Thoracic aorta (tissue), 2 donors: ENCODE measurements at regions not wholly inside any gene's neighbourhood (a gene's known extent, or its start where the extent isn't known, plus 50 kb on each side); places are given as distances from the start of the nearest gene placed in this dataset.

Experiments
- ATAC-seq: fragments of 150-250 bp; one replicate; pipeline ENCODE4 v1.8.0; 2017; ENCODE audit warnings: low read depth; ENCODE audit not compliant: insufficient number of reproducible peaks, low FRiP score
- DNase-seq: peaks from one replicate; pipeline ENCODE4 v3.0.0-alpha.2; 2020; ENCODE audit warnings: low spot score
- H3K27ac ChIP-seq, 2 donors: fragments of 200-600 bp; sonication (generic); 1 replicate in 1 of 2; 2 replicates in 1 of 2; pipeline ENCODE4 v1.5.1; 2016; ENCODE audit warnings: mild to moderate bottlenecking in 2 of 2, moderate library complexity in 2 of 2
- H3K27me3 ChIP-seq: fragments of 200-600 bp; sonication (generic); replicated peaks from 2 replicates; pipeline ENCODE4 v1.6.0; 2016; ENCODE audit warnings: mild to moderate bottlenecking; ENCODE audit not compliant: insufficient read depth
- H3K36me3 ChIP-seq: fragments of 200-600 bp; sonication (generic); one replicate; pipeline ENCODE4 v1.5.1; 2016
- H3K4me1 ChIP-seq, 2 donors: fragments of 200-600 bp; sonication (generic); 1 replicate in 1 of 2; 2 replicates in 1 of 2; pipeline versions ENCODE4 v1.5.1 to v1.6.0; 2016; ENCODE audit warnings: low read depth in 2 of 2, mild to moderate bottlenecking in 1 of 2; ENCODE audit not compliant: control insufficient read depth in 1 of 2
- H3K4me3 ChIP-seq: fragments of 200-600 bp; sonication (generic); 2 replicates; pipeline ENCODE4 v1.5.1; 2016; ENCODE audit warnings: mild to moderate bottlenecking
- H3K9me3 ChIP-seq: fragments of 200-600 bp; sonication (generic); 2 replicates; pipeline ENCODE4 v1.5.1; 2016
- TF ChIP-seq, protein P1 (sequence below): fragments of 200-600 bp; sonication (generic); IDR thresholded peaks from one replicate; pipeline ENCODE4 v1.5.1; 2019; ENCODE audit warnings: antibody characterized with exemption

DNA sequence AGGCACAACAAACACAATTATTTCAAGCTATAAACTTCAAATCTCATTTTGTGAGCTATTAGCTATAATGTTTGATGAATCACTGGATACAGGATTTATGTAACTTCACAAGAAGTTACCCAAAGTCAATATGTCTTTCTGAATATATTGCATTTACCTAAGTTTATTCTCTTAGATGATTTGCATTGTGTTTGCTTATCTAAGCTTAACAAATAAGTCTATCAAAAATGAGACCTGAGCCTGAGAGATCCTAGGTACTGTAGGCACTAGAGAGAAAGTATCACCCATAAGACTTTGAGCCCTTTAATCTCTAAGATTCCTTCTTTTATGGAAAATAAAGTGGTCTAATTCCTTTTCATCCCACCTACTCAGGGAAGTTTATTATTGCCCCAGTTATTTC, 178.2 kb downstream of the NAF1 start:
- no peaks in the 10 kb centered on the region for H3K4me1 ChIP-seq
- DNase-seq: no peak
- no peaks in the 10 kb centered on the region for H3K27me3 ChIP-seq
- no peak overlapping the region for H3K27ac ChIP-seq
- no peaks in the 10 kb centered on the region for H3K36me3 ChIP-seq
- TF ChIP-seq, protein P1, sequence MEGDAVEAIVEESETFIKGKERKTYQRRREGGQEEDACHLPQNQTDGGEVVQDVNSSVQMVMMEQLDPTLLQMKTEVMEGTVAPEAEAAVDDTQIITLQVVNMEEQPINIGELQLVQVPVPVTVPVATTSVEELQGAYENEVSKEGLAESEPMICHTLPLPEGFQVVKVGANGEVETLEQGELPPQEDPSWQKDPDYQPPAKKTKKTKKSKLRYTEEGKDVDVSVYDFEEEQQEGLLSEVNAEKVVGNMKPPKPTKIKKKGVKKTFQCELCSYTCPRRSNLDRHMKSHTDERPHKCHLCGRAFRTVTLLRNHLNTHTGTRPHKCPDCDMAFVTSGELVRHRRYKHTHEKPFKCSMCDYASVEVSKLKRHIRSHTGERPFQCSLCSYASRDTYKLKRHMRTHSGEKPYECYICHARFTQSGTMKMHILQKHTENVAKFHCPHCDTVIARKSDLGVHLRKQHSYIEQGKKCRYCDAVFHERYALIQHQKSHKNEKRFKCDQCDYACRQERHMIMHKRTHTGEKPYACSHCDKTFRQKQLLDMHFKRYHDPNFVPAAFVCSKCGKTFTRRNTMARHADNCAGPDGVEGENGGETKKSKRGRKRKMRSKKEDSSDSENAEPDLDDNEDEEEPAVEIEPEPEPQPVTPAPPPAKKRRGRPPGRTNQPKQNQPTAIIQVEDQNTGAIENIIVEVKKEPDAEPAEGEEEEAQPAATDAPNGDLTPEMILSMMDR: no peak
- no peak overlapping the region for H3K4me3 ChIP-seq
- ATAC-seq: no peak
- H3K9me3 ChIP-seq: no peaks in the 10 kb centered on the region

DNA sequence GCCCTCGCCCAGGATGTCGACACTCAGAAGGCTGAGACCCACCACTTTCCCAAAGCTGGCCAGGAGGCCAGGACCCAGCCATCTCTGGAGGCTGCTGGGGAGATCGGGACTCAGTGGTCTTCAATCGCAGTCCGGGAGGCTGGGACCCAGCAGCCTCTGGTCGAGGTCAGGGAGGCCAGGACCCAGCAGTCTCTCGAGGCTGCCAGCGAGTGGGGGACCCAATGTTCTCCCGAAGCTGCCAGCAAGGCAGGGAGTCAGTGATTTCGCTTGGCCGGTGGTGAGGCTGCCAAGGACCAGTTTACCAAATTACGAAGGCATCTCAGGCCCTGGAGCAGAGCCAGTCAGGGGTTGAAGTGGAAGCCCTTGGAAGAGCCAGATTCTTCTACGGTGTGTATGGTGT, 181.6 kb downstream of the NAF1 start:
- no peaks in the 10 kb centered on the region for H3K4me1 ChIP-seq
- ATAC-seq (no peak), DNase-seq (no peak)
- TF ChIP-seq, protein P1: no peak
- no peak overlapping the region for H3K27ac ChIP-seq
- H3K4me3 ChIP-seq: no peak overlapping the region
- no peaks in the 10 kb centered on the region for H3K36me3 ChIP-seq
- no peaks in the 10 kb centered on the region for H3K27me3 ChIP-seq
- H3K9me3 ChIP-seq: no peaks in the 10 kb centered on the region

DNA sequence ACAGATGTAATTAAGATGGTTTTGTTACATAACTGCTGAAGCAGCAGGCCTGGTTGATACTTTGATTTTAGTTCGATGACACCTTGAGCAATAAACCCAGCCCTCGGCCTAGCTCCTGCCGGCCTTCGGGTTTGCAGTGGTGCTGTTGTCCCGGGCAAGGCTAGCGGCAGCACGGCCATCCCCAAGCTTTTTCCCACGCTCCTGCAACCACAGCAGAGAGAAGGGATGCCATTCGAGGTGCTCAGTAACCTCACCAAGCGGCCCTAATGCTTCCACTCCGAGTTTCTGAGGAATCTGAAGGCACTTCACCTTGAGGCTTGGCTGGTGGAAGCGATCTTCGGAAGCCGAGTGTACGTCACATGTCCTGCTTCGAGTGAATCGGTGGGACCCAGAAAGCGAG, 182.1 kb downstream of the NAF1 start:
- no peak for DNase-seq

DNA sequence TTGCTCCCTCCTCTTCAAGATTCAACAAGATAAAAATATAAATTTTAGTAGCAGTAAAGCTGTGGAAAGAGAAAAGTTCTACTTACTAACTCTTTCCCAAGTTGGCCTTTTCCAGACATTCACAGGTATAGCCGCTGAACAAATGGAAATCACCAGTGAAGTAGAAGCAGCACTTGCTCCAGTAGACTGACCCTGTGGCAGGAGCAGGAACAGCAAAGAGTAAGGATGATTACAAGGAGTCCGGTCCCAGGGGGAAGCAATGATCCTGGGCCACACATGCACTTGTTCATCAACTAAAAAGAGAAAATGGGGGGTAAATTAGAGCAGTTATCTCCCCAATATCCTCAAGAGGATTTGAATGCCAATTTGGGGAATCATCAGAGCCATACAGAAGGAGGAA, 184.9 kb downstream of the NAF1 start:
- H3K9me3 ChIP-seq: no peaks in the 10 kb centered on the region

More for the DNA sequence above, 182.1 kb downstream of the NAF1 start:
- Histone ChIP-seq H3K36me3 (no peaks in the 10 kb centered on the region), H3K4me3 (no peak overlapping the region), H3K27me3 (no peaks in the 10 kb centered on the region), H3K9me3 (no peaks in the 10 kb centered on the region), H3K27ac (no peak overlapping the region), H3K4me1 (no peaks in the 10 kb centered on the region)
- ATAC-seq: no peak
- TF ChIP-seq, protein P1: no peak

DNA sequence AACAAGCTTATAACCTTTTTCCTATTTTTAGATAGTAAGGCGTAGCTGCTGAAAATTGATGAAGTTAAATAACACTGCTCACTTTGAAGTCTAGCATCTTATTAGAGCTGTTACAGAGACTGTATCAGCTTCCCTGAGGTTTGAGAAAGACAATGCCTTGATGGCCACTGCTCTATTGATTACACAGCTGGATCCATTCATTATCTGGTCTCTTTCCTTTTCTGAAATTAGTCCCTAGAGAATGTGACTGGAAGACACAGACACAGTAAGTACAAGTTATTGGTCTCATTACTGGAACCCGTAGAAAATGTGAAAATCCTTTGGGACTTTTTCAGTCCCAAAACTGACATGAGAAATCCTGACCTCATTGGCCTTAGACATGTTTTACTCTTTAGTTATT, 188.3 kb downstream of the NAF1 start:
- TF ChIP-seq, protein P1: no peak
- DNase-seq: no peak

More for the DNA sequence above, 184.9 kb downstream of the NAF1 start:
- TF ChIP-seq, protein P1: no peak
- Histone ChIP-seq H3K27me3 (no peaks in the 10 kb centered on the region), H3K4me1 (no peaks in the 10 kb centered on the region), H3K4me3 (no peak overlapping the region), H3K27ac (no peak overlapping the region), H3K36me3 (no peaks in the 10 kb centered on the region)
- DNase-seq (no peak), ATAC-seq (no peak)

More for the DNA sequence above, 188.3 kb downstream of the NAF1 start:
- H3K27ac ChIP-seq: no peak overlapping the region
- no peaks in the 10 kb centered on the region for H3K36me3 ChIP-seq
- H3K27me3 ChIP-seq: no peaks in the 10 kb centered on the region
- H3K4me3 ChIP-seq: no peak overlapping the region
- no peak for ATAC-seq
- H3K9me3 ChIP-seq: no peaks in the 10 kb centered on the region
- H3K4me1 ChIP-seq: no peaks in the 10 kb centered on the region
